Erythroblast (primary cell): ENCODE measurements at regions not wholly inside any gene's neighbourhood (a gene's known extent, or its start where the extent isn't known, plus 50 kb on each side); places are given as distances from the start of the nearest gene placed in this dataset.

Experiments
- GATA1 ChIP-seq: IDR thresholded peaks from 2 replicates; pipeline ENCODE4 v1.6.1; 2011; ENCODE audit warnings: low read depth, mild to moderate bottlenecking, control low read depth, low read length, moderate library complexity
- POLR2A ChIP-seq: IDR thresholded peaks from 2 replicates; pipeline ENCODE4 v1.6.1; 2011; ENCODE audit warnings: mild to moderate bottlenecking, low read length

DNA sequence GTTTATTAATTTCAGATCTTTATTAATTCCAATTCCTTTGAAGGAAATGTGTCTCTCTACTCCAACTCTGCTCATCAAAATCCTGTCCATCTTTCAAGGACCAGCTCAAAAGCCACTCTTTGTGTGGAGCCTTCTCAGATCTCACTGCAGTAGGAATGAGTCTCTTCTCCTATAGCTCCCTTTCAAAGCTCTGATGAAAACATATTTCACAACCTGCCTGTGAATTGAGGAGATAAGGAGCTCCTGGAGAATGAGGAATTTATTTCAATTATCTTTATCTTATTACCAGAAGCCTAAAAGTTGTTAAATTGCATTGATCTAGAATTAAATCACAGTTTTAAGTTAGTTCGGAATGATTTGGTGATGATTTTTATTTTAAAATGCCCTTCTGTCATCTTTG, 92.6 kb upstream of the TRPC3 start:
- TF ChIP-seq POLR2A (no peak), GATA1 (no peak)
